ENCODE measurements at regions not wholly inside any gene's neighbourhood (a gene's known extent, or its start where the extent isn't known, plus 50 kb on each side); places are given as distances from the start of the nearest gene placed in this dataset.

DNA sequence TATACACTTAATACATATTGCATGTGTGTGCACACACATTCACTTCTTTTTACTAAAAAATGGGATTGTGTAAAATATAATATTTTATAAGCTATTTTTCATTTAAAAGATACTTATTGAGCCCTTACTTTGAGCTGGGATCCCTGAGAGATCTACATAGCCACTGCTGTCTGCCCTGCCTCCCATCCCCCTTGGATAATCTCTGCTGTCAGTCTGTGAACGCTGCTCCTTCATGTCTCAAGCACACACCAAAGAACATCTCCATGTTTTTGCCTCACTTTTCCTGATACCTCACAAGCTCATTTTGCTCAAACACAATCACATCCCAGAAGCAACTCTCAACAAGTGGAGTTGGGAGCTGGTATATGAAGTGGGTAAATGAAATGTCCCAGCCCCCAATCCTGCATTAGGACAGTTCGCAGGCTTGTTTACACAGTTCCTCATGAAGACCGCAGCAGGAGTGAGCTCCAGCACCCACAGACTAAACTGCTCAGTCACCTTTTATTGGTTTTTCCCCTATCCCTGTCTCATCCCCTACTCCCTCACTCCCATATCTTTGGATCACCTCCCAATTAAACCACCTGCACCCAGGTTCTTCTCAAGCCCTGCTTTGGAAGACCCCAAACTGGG, 108.3 kb upstream of the FRY start:
- Histone ChIP-seq H3K4me1 (ENCODE audit: control insufficient read depth, extremely low read depth, insufficient read depth, low read length) (no peaks in the 10 kb centered on the region), H3K4me2 (ENCODE audit: control insufficient read depth, extremely low read depth, insufficient read depth, low read depth, low read length) (no peak overlapping the region), H3K9me3 (ENCODE audit: control insufficient read depth, low read depth, low read length) (no peaks in the 10 kb centered on the region), H3K4me3 (ENCODE audit: control insufficient read depth in 2 of 3, extremely low read depth in 1 of 3, insufficient read depth in 2 of 3, low read depth in 1 of 3, low read length in 3 of 3) (no peak overlapping the region), H3K27me3 (ENCODE audit: control insufficient read depth, extremely low read depth, insufficient read depth, low read length) (no peaks in the 10 kb centered on the region), H3K79me2 (ENCODE audit: control insufficient read depth, insufficient read depth, low read length) (no peaks in the 10 kb centered on the region), H4K20me1 (ENCODE audit: control insufficient read depth, extremely low read depth, insufficient read depth, low read length) (no peaks in the 10 kb centered on the region), H2AFZ (ENCODE audit: control insufficient read depth, low read length) (no peak overlapping the region), H3K36me3 (ENCODE audit: control insufficient read depth in 2 of 2, extremely low read depth in 1 of 2, insufficient read depth in 2 of 2, low read length in 2 of 2) (no peaks in the 10 kb centered on the region), H3K9ac (ENCODE audit: control insufficient read depth, extremely low read depth, insufficient read depth, low read length) (no peak overlapping the region), H3K27ac (ENCODE audit: control insufficient read depth, insufficient read depth, low read length) (no peak overlapping the region), H3K9me1 (ENCODE audit: control insufficient read depth, extremely low read depth, insufficient read depth, low read length) (no peaks in the 10 kb centered on the region)
- no peak for TF ChIP-seq EZH2 (IDR thresholded peaks at IDR 0.05; ENCODE audit: low read length)
- TF ChIP-seq, protein P1, sequence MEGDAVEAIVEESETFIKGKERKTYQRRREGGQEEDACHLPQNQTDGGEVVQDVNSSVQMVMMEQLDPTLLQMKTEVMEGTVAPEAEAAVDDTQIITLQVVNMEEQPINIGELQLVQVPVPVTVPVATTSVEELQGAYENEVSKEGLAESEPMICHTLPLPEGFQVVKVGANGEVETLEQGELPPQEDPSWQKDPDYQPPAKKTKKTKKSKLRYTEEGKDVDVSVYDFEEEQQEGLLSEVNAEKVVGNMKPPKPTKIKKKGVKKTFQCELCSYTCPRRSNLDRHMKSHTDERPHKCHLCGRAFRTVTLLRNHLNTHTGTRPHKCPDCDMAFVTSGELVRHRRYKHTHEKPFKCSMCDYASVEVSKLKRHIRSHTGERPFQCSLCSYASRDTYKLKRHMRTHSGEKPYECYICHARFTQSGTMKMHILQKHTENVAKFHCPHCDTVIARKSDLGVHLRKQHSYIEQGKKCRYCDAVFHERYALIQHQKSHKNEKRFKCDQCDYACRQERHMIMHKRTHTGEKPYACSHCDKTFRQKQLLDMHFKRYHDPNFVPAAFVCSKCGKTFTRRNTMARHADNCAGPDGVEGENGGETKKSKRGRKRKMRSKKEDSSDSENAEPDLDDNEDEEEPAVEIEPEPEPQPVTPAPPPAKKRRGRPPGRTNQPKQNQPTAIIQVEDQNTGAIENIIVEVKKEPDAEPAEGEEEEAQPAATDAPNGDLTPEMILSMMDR (optimal IDR thresholded peaks at IDR 0.05 in 1 of 3, IDR thresholded peaks at IDR 0.05 in 1 of 3, conservative IDR thresholded peaks at IDR 0.05 in 1 of 3; ENCODE audit: extremely low read depth in 1 of 3, insufficient read depth in 2 of 3, low read length in 3 of 3): no peak
- FAIRE-seq (no peak), DNase-seq (ENCODE audit: low read depth, low spot score) (no peak)
- dilution Hi-C loops (cut with MboI; ENCODE audit: extremely low pct_ligation_motif_present, low sequenced_read_pairs): no loop called here

DNA sequence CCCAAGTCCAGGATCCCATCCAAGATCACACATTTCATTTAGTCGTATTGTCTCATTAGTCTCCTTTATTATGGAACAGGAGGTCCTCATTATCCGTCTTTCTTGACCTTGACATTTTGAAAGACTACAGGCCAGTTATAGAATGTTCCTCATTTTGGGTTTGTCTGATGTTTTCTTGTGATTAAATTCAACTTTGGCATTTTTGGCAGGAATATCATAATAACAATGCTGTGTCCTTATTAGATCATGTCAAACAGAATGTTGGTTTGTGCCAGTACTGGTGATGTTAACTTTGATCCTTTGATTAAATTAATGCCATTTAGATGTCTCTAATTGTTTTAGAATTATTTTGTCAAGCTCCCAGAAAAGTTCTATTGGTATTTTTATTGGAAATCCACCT, 106.5 kb upstream of the FRY start:
- no peaks in the 10 kb centered on the region for H3K79me2 ChIP-seq (ENCODE audit: control insufficient read depth, insufficient read depth, low read length)
- TF ChIP-seq EZH2 (IDR thresholded peaks at IDR 0.05; ENCODE audit: low read length): no peak
- TF ChIP-seq, protein P1 (optimal IDR thresholded peaks at IDR 0.05 in 1 of 3, IDR thresholded peaks at IDR 0.05 in 1 of 3, conservative IDR thresholded peaks at IDR 0.05 in 1 of 3; ENCODE audit: extremely low read depth in 1 of 3, insufficient read depth in 2 of 3, low read length in 3 of 3): no peak
- no peak overlapping the region for H3K27ac ChIP-seq (ENCODE audit: control insufficient read depth, insufficient read depth, low read length)
- no peaks in the 10 kb centered on the region for H3K4me1 ChIP-seq (ENCODE audit: control insufficient read depth, extremely low read depth, insufficient read depth, low read length)
- H3K27me3 ChIP-seq (ENCODE audit: control insufficient read depth, extremely low read depth, insufficient read depth, low read length): no peaks in the 10 kb centered on the region
- H3K9ac ChIP-seq (ENCODE audit: control insufficient read depth, extremely low read depth, insufficient read depth, low read length): no peak overlapping the region
- dilution Hi-C loops (cut with MboI; ENCODE audit: extremely low pct_ligation_motif_present, low sequenced_read_pairs): no loop called here
- no peak overlapping the region for H3K4me2 ChIP-seq (ENCODE audit: control insufficient read depth, extremely low read depth, insufficient read depth, low read depth, low read length)
- FAIRE-seq (no peak), DNase-seq (ENCODE audit: low read depth, low spot score) (no peak)
- H3K9me3 ChIP-seq (ENCODE audit: control insufficient read depth, low read depth, low read length): no peaks in the 10 kb centered on the region
- H3K9me1 ChIP-seq (ENCODE audit: control insufficient read depth, extremely low read depth, insufficient read depth, low read length): no peaks in the 10 kb centered on the region
- no peaks in the 10 kb centered on the region for H3K36me3 ChIP-seq (ENCODE audit: control insufficient read depth in 2 of 2, extremely low read depth in 1 of 2, insufficient read depth in 2 of 2, low read length in 2 of 2)
- no peak overlapping the region for H2AFZ ChIP-seq (ENCODE audit: control insufficient read depth, low read length)
- no peak overlapping the region for H3K4me3 ChIP-seq (ENCODE audit: control insufficient read depth in 2 of 3, extremely low read depth in 1 of 3, insufficient read depth in 2 of 3, low read depth in 1 of 3, low read length in 3 of 3)
- no peaks in the 10 kb centered on the region for H4K20me1 ChIP-seq (ENCODE audit: control insufficient read depth, extremely low read depth, insufficient read depth, low read length)
